K562 (cell line): ENCODE measurements at regions not wholly inside any gene's neighbourhood (a gene's known extent, or its start where the extent isn't known, plus 50 kb on each side); places are given as distances from the start of the nearest gene placed in this dataset.

Source experiments
- AFF4 ChIP-seq: sonication (generic); formaldehyde crosslinking; IDR thresholded peaks from 2 replicates; pipeline ENCODE4 v1.8.0; 2023; ENCODE audit warnings: mild to moderate bottlenecking, missing genetic modification reagents
- CSDE1 ChIP-seq, 2 experiments: fragments of 450-650 bp; IDR thresholded peaks; 2 replicates each; pipeline ENCODE4 v1.6.1; 2016; ENCODE audit warnings: mild to moderate bottlenecking in 1 of 2
- JUNB ChIP-seq: fragments of 450-650 bp; formaldehyde crosslinking; conservative IDR thresholded peaks from 2 replicates; pipeline ENCODE4 v1.4.0; 2020; ENCODE audit warnings: mild to moderate bottlenecking
- NFXL1 ChIP-seq: fragments of 450-650 bp; formaldehyde crosslinking; IDR thresholded peaks from 2 replicates; pipeline ENCODE4 v1.4.0; 2021; ENCODE audit warnings: mild to moderate bottlenecking
- PHF8 ChIP-seq: fragments of 200-600 bp; sonication (generic); IDR thresholded peaks from 2 replicates; pipeline ENCODE4 v1.6.1; 2012; ENCODE audit warnings: mixed run types, mild to moderate bottlenecking, inconsistent platforms, low read length, moderate library complexity, borderline replicate concordance
- RAD21 ChIP-seq, 2 experiments: fragments of 250-450 bp in 1 of 2; fragments of 450-650 bp in 1 of 2; sonication (Bioruptor Pico) in 1 of 2; formaldehyde crosslinking in 1 of 2; IDR thresholded peaks in 1 of 2; conservative IDR thresholded peaks in 1 of 2; 2 replicates each; pipeline versions ENCODE4 v1.4.0 to v1.8.0; 2020 to 2022; ENCODE audit warnings: mild to moderate bottlenecking in 2 of 2, moderate library complexity in 1 of 2
- RBFOX2 ChIP-seq: fragments of 200-400 bp; formaldehyde crosslinking; IDR thresholded peaks from 2 replicates; pipeline ENCODE4 v1.6.1; 2017; ENCODE audit warnings: low read depth, mild to moderate bottlenecking, low read length, moderate library complexity
- SIN3A ChIP-seq, 2 experiments: fragments of 150-350 bp in 1 of 2; IDR thresholded peaks; 2 replicates each; pipeline ENCODE4 v1.6.1; 2011 to 2016; ENCODE audit warnings: borderline replicate concordance in 2 of 2, low read depth in 2 of 2, low read length in 2 of 2, mild to moderate bottlenecking in 2 of 2, moderate library complexity in 2 of 2; ENCODE audit not compliant: control insufficient read depth in 1 of 2
- SNAPC5 ChIP-seq: fragments of 250-450 bp; sonication (Bioruptor Pico); IDR thresholded peaks from 2 replicates; pipeline ENCODE4 v1.8.0; 2021; ENCODE audit warnings: moderate library complexity, mild to moderate bottlenecking, inconsistent platforms
- ZNF121 ChIP-seq: sonication (generic); formaldehyde crosslinking; conservative IDR thresholded peaks from 2 replicates; pipeline ENCODE4 v1.8.0; 2022; ENCODE audit warnings: missing genetic modification reagents
- ZNF511 ChIP-seq: sonication (generic); formaldehyde crosslinking; IDR thresholded peaks from 2 replicates; pipeline ENCODE4 v1.8.0; 2022; ENCODE audit warnings: mild to moderate bottlenecking, missing genetic modification reagents
- ZNF592 ChIP-seq: fragments of 450-650 bp; IDR thresholded peaks from 2 replicates; pipeline ENCODE4 v1.6.1; 2017; ENCODE audit warnings: antibody characterized with exemption, mild to moderate bottlenecking
- TF ChIP-seq, protein P1 (sequence below): fragments of 250-450 bp; sonication (Bioruptor Pico); IDR thresholded peaks from 2 replicates; pipeline ENCODE4 v1.6.1; 2021; ENCODE audit warnings: mild to moderate bottlenecking
- TF ChIP-seq, protein P2 (sequence below): fragments of 450-650 bp; IDR thresholded peaks from 2 replicates; pipeline ENCODE4 v1.6.1; 2014; ENCODE audit warnings: low read depth, mild to moderate bottlenecking, moderate library complexity, borderline replicate concordance

DNA sequence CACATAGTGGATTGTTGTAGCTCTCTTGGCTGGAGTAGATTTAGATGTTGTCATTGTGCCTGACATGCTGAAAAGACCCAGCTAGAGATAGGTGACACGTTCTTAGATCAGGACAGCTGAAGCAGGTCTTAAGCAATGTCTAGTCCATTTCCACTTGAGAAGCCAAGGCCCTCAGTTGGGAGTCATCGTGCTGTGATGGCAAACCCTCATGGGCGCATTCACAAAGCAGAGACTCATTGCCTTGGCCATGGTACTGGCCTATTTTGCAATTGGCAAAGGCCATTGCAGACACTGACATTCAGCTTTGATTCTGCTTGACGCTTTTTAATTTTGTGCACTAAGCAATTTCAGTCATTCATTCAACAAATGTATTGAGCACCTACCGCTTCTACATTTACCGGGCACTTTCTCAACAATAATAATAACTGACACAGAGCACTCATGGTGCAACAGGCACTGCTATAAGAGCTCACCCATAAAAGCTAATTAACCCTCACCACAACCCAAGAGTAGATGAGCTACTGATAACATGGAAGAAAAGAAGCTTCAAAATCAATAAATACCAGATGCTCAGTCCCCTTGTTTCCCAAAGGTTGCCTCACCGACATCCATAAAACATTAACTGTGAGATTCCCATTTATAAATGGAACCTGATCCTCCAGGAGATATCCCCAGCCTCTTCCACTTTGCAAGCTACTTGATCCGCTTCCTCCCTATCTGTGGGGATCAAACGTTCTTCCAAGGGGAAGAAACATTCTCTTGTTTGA, 200.1 kb downstream of the TLE3 start (continued):
- TF ChIP-seq ZNF592 (no peak), AFF4 (CRISPR knock-in tag) (no peak), ZNF511 (CRISPR knock-in tag) (no peak), RBFOX2 (no peak), ZNF121 (CRISPR knock-in tag) (no peak), NFXL1 (no peak), CSDE1 (IDR thresholded peaks at IDR 0.05) (no peak), PHF8 (no peak), SIN3A (IDR thresholded peaks at IDR 0.05; ENCODE audit: borderline replicate concordance in 2 of 2, control insufficient read depth in 1 of 2, low read depth in 2 of 2, low read length in 2 of 2) (no peak), RAD21 (CRISPR knock-in tag; conservative IDR thresholded peaks at IDR 0.05 in 1 of 2, IDR thresholded peaks at IDR 0.05 in 1 of 2) (no peak), SNAPC5 (CRISPR knock-in tag) (no peak), JUNB (CRISPR knock-in tag) (no peak)
- TF ChIP-seq, protein P1, sequence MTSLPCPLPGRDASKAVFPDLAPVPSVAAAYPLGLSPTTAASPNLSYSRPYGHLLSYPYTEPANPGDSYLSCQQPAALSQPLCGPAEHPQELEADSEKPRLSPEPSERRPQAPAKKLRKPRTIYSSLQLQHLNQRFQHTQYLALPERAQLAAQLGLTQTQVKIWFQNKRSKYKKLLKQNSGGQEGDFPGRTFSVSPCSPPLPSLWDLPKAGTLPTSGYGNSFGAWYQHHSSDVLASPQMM = no peak
- TF ChIP-seq, protein P2, sequence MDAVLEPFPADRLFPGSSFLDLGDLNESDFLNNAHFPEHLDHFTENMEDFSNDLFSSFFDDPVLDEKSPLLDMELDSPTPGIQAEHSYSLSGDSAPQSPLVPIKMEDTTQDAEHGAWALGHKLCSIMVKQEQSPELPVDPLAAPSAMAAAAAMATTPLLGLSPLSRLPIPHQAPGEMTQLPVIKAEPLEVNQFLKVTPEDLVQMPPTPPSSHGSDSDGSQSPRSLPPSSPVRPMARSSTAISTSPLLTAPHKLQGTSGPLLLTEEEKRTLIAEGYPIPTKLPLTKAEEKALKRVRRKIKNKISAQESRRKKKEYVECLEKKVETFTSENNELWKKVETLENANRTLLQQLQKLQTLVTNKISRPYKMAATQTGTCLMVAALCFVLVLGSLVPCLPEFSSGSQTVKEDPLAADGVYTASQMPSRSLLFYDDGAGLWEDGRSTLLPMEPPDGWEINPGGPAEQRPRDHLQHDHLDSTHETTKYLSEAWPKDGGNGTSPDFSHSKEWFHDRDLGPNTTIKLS = no peak
